ENCODE measurements at regions not wholly inside any gene's neighbourhood (a gene's known extent, or its start where the extent isn't known, plus 50 kb on each side); places are given as distances from the start of the nearest gene placed in this dataset.

- TF ChIP-seq POLR2A (IDR thresholded peaks at IDR 0.05; ENCODE audit: low read depth, low read length), result no peak
- no peak for TF ChIP-seq CTCF (conservative IDR thresholded peaks at IDR 0.05; ENCODE audit: low read depth, low read length)
- TF ChIP-seq MAFK (IDR thresholded peaks at IDR 0.05; ENCODE audit: low read depth, low read length), result no peak
- TF ChIP-seq FOS (IDR thresholded peaks at IDR 0.05; ENCODE audit: low read depth, low read length), result no peak
- no peak for TF ChIP-seq MXI1 (IDR thresholded peaks at IDR 0.05; ENCODE audit: borderline replicate concordance, low read depth, low read length)
- no peak for TF ChIP-seq USF2 (IDR thresholded peaks at IDR 0.05; ENCODE audit: low read depth, low read length)
- no peak for TF ChIP-seq CHD1 (IDR thresholded peaks at IDR 0.05; ENCODE audit: low read depth, low read length)
- TF ChIP-seq MAZ (IDR thresholded peaks at IDR 0.05; ENCODE audit: borderline replicate concordance, low read depth, low read length), result no peak
- no peak for TF ChIP-seq SMC3 (IDR thresholded peaks at IDR 0.05; ENCODE audit: low read depth, low read length)
- no peak for TF ChIP-seq RAD21 (IDR thresholded peaks at IDR 0.05; ENCODE audit: low read length)
- no peak for TF ChIP-seq RFX5 (IDR thresholded peaks at IDR 0.05; ENCODE audit: low read depth, low read length)
- TF ChIP-seq ELK1 (IDR thresholded peaks at IDR 0.05; ENCODE audit: borderline replicate concordance, low read depth, low read length), result no peak
- no peak for TF ChIP-seq NFE2L2 (IDR thresholded peaks at IDR 0.05; ENCODE audit: low read depth, low read length)
Measured at GRCh38 chr5:138658676-138659075, 83.5 kb upstream of the HSPA9 start.

Measured in IMR-90 (cell line).